HCT116 (cell line): ENCODE measurements at regions not wholly inside any gene's neighbourhood (a gene's known extent, or its start where the extent isn't known, plus 50 kb on each side); places are given as distances from the start of the nearest gene placed in this dataset.

Source experiments
- ATAC-seq: fragments of 200-7000 bp; cut with Tn5 transposase; 2 replicates; pipeline ENCODE4 v1.9.1; 2020; ENCODE audit warnings: mild to moderate bottlenecking, moderate library complexity
- BruUV-seq: library from RNA; stranded (reverse); fragments of 400-500 nt; replicated peaks from 2 replicates; lab custom pipeline; 2021; lab: Mats Ljungman, UMichigan
- CTCF ChIA-PET: fragments of 300-600 bp; sonication (Branson Sonifier 250); formaldehyde crosslinking; loops from one replicate; lab custom pipeline; 2021; ENCODE audit warnings: antibody characterized with exemption; lab: Charles Lee
- POLR2A ChIA-PET: fragments of 300-600, 350-600 bp; sonication (Branson Sonifier 250); formaldehyde crosslinking; loops from one replicate; lab custom pipeline; 2021; ENCODE audit warnings: antibody characterized with exemption; lab: Charles Lee
- RAD21 ChIA-PET, 2 experiments: fragments of 300-600 bp; sonication (Branson Sonifier 250); formaldehyde crosslinking; loops; one replicate each; lab custom pipeline; 2023; ENCODE audit warnings: low total read pairs in 2 of 2; ENCODE audit not compliant: uncharacterized antibody in 2 of 2, unreplicated experiment in 2 of 2, low non-redundant PET in 1 of 2; lab: Charles Lee
- DNase-seq: peaks from one replicate; pipeline ENCODE4 v3.0.0-alpha.2; 2010; ENCODE audit warnings: low read depth, low spot score
- H2AFZ ChIP-seq: fragments of 200-600 bp; shearing (Covaris generic), sonication (generic); 2 replicates; pipeline ENCODE4 v1.6.1; 2017; ENCODE audit warnings: low read depth, mixed run types, mixed read lengths, antibody characterized with exemption, low read length; ENCODE audit not compliant: poor library complexity, severe bottlenecking
- H3K27ac ChIP-seq: 2 replicates; pipeline ENCODE4 v1.5.1; 2012; ENCODE audit warnings: low read depth, low read length
- H3K27me3 ChIP-seq: fragments of 200-600 bp; sonication (generic); 2 replicates; pipeline ENCODE4 v1.6.1; 2016; ENCODE audit warnings: mixed run types, low read length, mixed read lengths; ENCODE audit not compliant: insufficient read depth
- H3K36me3 ChIP-seq, 2 experiments: fragments of 200-500 bp in 1 of 2; fragments of 200-600 bp in 1 of 2; sonication (Bioruptor generic) in 1 of 2; sonication (generic) in 1 of 2; 2 replicates each; pipeline versions ENCODE4 v1.5.1 to v1.6.1; 2014 to 2016; ENCODE audit warnings: low read length in 2 of 2, inconsistent platforms in 1 of 2, mixed read lengths in 1 of 2, mixed run types in 1 of 2; ENCODE audit not compliant: insufficient read depth in 2 of 2, control insufficient read depth in 1 of 2
- H3K4me1 ChIP-seq, 2 experiments: fragments of 200-600 bp in 1 of 2; sonication (generic) in 1 of 2; 2 replicates each; pipeline versions ENCODE4 v1.5.1 to v1.6.1; 2012 to 2017; ENCODE audit warnings: low read length in 2 of 2, inconsistent platforms in 1 of 2, mild to moderate bottlenecking in 1 of 2, mixed read lengths in 1 of 2, mixed run types in 1 of 2, moderate library complexity in 1 of 2; ENCODE audit not compliant: insufficient read depth in 2 of 2, control insufficient read depth in 1 of 2
- H3K4me2 ChIP-seq: fragments of 200-600 bp; sonication (generic); 2 replicates; pipeline ENCODE4 v1.6.1; 2017; ENCODE audit warnings: mixed run types, low read length, mixed read lengths
- H3K4me3 ChIP-seq, 2 experiments: fragments of 200-600 bp in 1 of 2; sonication (generic) in 1 of 2; replicated peaks in 1 of 2; 2 replicates each; pipeline ENCODE4 v1.5.1; 2011 to 2016; ENCODE audit warnings: low read length in 2 of 2, control low read depth in 1 of 2, low read depth in 1 of 2, mild to moderate bottlenecking in 1 of 2, mixed read lengths in 1 of 2, mixed run types in 1 of 2
- H3K79me2 ChIP-seq: fragments of 200-600 bp; sonication (generic); 2 replicates; pipeline ENCODE4 v1.6.1; 2017; ENCODE audit warnings: mild to moderate bottlenecking, mixed run types, low read length, moderate library complexity, mixed read lengths; ENCODE audit not compliant: insufficient read depth
- H3K9ac ChIP-seq: fragments of 200-600 bp; sonication (generic); 2 replicates; pipeline ENCODE4 v1.6.1; 2016; ENCODE audit warnings: low read length, mixed read lengths
- H3K9me2 ChIP-seq: fragments of 200-600 bp; sonication (generic), shearing (Covaris generic); 2 replicates; pipeline ENCODE4 v1.6.1; 2017; ENCODE audit warnings: mixed run types, mild to moderate bottlenecking, moderate library complexity; ENCODE audit not compliant: insufficient read depth
- H3K9me3 ChIP-seq, 2 experiments: fragments of 200-500 bp in 1 of 2; fragments of 200-600 bp in 1 of 2; sonication (Bioruptor generic) in 1 of 2; sonication (generic) in 1 of 2; 2 replicates each; pipeline ENCODE4 v1.6.1; 2014 to 2017; ENCODE audit warnings: low read length in 2 of 2, mixed read lengths in 2 of 2, inconsistent platforms in 1 of 2, low read depth in 1 of 2, mild to moderate bottlenecking in 1 of 2, mixed run types in 1 of 2, moderate library complexity in 1 of 2; ENCODE audit not compliant: control insufficient read depth in 1 of 2, insufficient read depth in 1 of 2
- H4K20me1 ChIP-seq: fragments of 200-600 bp; sonication (generic), shearing (Covaris generic); 2 replicates; pipeline ENCODE4 v1.6.1; 2017; ENCODE audit warnings: mixed run types, mild to moderate bottlenecking, moderate library complexity; ENCODE audit not compliant: insufficient read depth
- CBX3 ChIP-seq: IDR thresholded peaks from 2 replicates; pipeline ENCODE4 v1.6.1; 2012; ENCODE audit warnings: low read depth
- CEBPB ChIP-seq: IDR thresholded peaks from 2 replicates; pipeline ENCODE4 v1.6.1; 2012; ENCODE audit warnings: low read depth
- EGR1 ChIP-seq: IDR thresholded peaks from 2 replicates; pipeline ENCODE4 v1.6.1; 2012; ENCODE audit warnings: low read depth
- EZH2phosphoT487 ChIP-seq: fragments of 200-600 bp; IDR thresholded peaks from 2 replicates; pipeline ENCODE4 v1.6.1; 2018; ENCODE audit warnings: antibody characterized with exemption, borderline replicate concordance
- FOSL1 ChIP-seq: IDR thresholded peaks from 2 replicates; pipeline ENCODE4 v1.6.1; 2012; ENCODE audit warnings: low read depth
- MAX ChIP-seq: IDR thresholded peaks from 2 replicates; pipeline ENCODE4 v1.6.1; 2012
- POLR2A ChIP-seq: IDR thresholded peaks from 2 replicates; pipeline ENCODE4 v1.7.0; 2011; ENCODE audit warnings: borderline replicate concordance; ENCODE audit not compliant: insufficient read depth, insufficient read length; ENCODE audit errors: extremely low read depth
- POLR2AphosphoS5 ChIP-seq: IDR thresholded peaks from 2 replicates; pipeline ENCODE4 v1.6.1; 2011; ENCODE audit warnings: mild to moderate bottlenecking, low read depth, low read length, moderate library complexity
- REST ChIP-seq: IDR thresholded peaks from 2 replicates; pipeline ENCODE4 v1.6.1; 2012; ENCODE audit warnings: low read depth
- SIN3A ChIP-seq: IDR thresholded peaks from 2 replicates; pipeline ENCODE4 v1.6.1; 2012; ENCODE audit warnings: low read depth
- SRF ChIP-seq: IDR thresholded peaks from 2 replicates; pipeline ENCODE4 v1.6.1; 2012; ENCODE audit warnings: low read depth
- TCF7L2 ChIP-seq: IDR thresholded peaks from 2 replicates; pipeline ENCODE4 v1.7.0; 2011; ENCODE audit warnings: borderline replicate concordance, inconsistent platforms; ENCODE audit not compliant: insufficient read depth, insufficient read length; ENCODE audit errors: extremely low read depth
- YY1 ChIP-seq: IDR thresholded peaks from 2 replicates; pipeline ENCODE4 v1.6.1; 2011; ENCODE audit warnings: low read length, low read depth, moderate library complexity, mild to moderate bottlenecking; ENCODE audit not compliant: insufficient replicate concordance; ENCODE audit errors: extremely low read depth
- ZBTB33 ChIP-seq: IDR thresholded peaks from 2 replicates; pipeline ENCODE4 v1.6.1; 2011; ENCODE audit warnings: mild to moderate bottlenecking, low read length, moderate library complexity; ENCODE audit not compliant: insufficient replicate concordance; ENCODE audit errors: extremely low read depth
- ZFX ChIP-seq: fragments of 450-650 bp; IDR thresholded peaks from 2 replicates; pipeline ENCODE4 v1.6.1; 2017
- ZNF274 ChIP-seq: fragments of 200-500 bp; sonication (Bioruptor generic); IDR thresholded peaks from 2 replicates; pipeline ENCODE4 v1.6.1; 2014; ENCODE audit warnings: mild to moderate bottlenecking, low read depth, low read length, inconsistent platforms
- intact Hi-C: fragments of 100-400 bp; cut with micrococcal nuclease; formaldehyde crosslinking; loops from 2 replicates; pipeline ENCODE4 v1.10.0; 2022
- TF ChIP-seq, protein P1 (sequence below), 3 experiments: fragments of 200-600 bp in 1 of 3; sonication (generic) in 1 of 3; IDR thresholded peaks in 2 of 3; conservative IDR thresholded peaks in 1 of 3; 2 replicates each; pipeline ENCODE4 v1.5.1; 2012 to 2017; ENCODE audit warnings: low read depth in 2 of 3, low read length in 2 of 3, antibody characterized with exemption in 1 of 3, borderline replicate concordance in 1 of 3, control low read depth in 1 of 3, mild to moderate bottlenecking in 1 of 3, mixed read lengths in 1 of 3, mixed run types in 1 of 3, moderate library complexity in 1 of 3; ENCODE audit not compliant: insufficient read depth in 1 of 3
- TF ChIP-seq, protein P2 (sequence below): IDR thresholded peaks from 2 replicates; pipeline ENCODE4 v1.6.1; 2012

DNA sequence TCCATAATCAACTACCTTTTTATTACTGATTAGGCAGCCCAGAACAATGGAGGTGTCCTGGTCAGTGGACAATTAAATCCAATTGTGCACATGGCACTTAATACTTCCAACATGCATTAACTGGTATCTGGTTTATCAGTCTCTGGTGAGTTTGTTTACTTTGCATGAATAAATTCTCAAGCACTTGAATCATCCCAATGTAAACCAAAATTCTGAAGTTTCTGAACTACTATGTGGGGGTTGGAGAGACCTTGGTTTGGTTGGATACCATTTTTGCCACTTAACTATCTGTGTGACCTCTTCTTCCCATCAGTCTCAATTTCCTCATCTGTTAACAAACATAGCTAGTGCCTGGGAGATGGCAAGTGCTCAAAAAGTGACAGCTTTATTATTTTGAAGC is 70.5 kb upstream of the MAP4 start:
- no peaks in the 10 kb centered on the region for H3K9me3 ChIP-seq
- TF ChIP-seq ZNF274 (no peak), POLR2AphosphoS5 (no peak), TCF7L2 (no peak), EZH2phosphoT487 (no peak), POLR2A (no peak), ZFX (no peak), YY1 (no peak), SIN3A (no peak; the same call in 1 of the 2 replicates), REST (no peak), CBX3 (no peak), EGR1 (no peak), SRF (no peak), ZBTB33 (no peak), MAX (no peak), FOSL1 (no peak), CEBPB (no peak)
- TF ChIP-seq, protein P1, sequence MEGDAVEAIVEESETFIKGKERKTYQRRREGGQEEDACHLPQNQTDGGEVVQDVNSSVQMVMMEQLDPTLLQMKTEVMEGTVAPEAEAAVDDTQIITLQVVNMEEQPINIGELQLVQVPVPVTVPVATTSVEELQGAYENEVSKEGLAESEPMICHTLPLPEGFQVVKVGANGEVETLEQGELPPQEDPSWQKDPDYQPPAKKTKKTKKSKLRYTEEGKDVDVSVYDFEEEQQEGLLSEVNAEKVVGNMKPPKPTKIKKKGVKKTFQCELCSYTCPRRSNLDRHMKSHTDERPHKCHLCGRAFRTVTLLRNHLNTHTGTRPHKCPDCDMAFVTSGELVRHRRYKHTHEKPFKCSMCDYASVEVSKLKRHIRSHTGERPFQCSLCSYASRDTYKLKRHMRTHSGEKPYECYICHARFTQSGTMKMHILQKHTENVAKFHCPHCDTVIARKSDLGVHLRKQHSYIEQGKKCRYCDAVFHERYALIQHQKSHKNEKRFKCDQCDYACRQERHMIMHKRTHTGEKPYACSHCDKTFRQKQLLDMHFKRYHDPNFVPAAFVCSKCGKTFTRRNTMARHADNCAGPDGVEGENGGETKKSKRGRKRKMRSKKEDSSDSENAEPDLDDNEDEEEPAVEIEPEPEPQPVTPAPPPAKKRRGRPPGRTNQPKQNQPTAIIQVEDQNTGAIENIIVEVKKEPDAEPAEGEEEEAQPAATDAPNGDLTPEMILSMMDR (IDR thresholded peaks at IDR 0.05 in 2 of 3, conservative IDR thresholded peaks at IDR 0.05 in 1 of 3; ENCODE audit: borderline replicate concordance in 1 of 3, insufficient read depth in 1 of 3, low read depth in 2 of 3, low read length in 2 of 3), result no peak
- TF ChIP-seq, protein P2, sequence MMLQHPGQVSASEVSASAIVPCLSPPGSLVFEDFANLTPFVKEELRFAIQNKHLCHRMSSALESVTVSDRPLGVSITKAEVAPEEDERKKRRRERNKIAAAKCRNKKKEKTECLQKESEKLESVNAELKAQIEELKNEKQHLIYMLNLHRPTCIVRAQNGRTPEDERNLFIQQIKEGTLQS, result no peak
- ChIA-PET POLR2A (no interaction called here), RAD21 (no interaction called here), CTCF (no interaction called here)
- DNase-seq, result no peak
- intact Hi-C loops, result loop anchor here (5.0 kb wide), 1 partner anchor 44 kb away; no protein-coding TSS in a partner anchor
- H2AFZ ChIP-seq, result no peak overlapping the region
- H4K20me1 ChIP-seq, result peaks cover 6% of the 10 kb centered on the region; the same call in 1 of the 2 replicates
- H3K36me3 ChIP-seq, result no peaks in the 10 kb centered on the region
- peak overlapping the region; percentile 97; the same call in 1 of the 2 replicates for H3K27ac ChIP-seq
- H3K4me3 ChIP-seq, result peak overlapping the region; percentile 94 to 96; a peak in 3 of 4 replicates
- peak overlapping the region; percentile 98 for H3K9ac ChIP-seq
- peaks cover 68% of the 10 kb centered on the region for H3K79me2 ChIP-seq
- peaks cover 19 to 28% of the 10 kb centered on the region in 2 experiments for H3K4me1 ChIP-seq
- BruUV-seq, result no TSS peak
- no peaks in the 10 kb centered on the region for H3K9me2 ChIP-seq
- ATAC-seq, result no peak
- peak overlapping the region; percentile 95 for H3K4me2 ChIP-seq
- H3K27me3 ChIP-seq, result no peaks in the 10 kb centered on the region
